ENCODE measurements at regions not wholly inside any gene's neighbourhood (a gene's known extent, or its start where the extent isn't known, plus 50 kb on each side); places are given as distances from the start of the nearest gene placed in this dataset.

GRCh38 chr13:87255394-87255793 lies 415.8 kb upstream of the SLITRK5 start:
- no peak overlapping the region for H3K27ac ChIP-seq
- TF ChIP-seq CTCF (conservative IDR thresholded peaks at IDR 0.05) (no peak), ZFX (IDR thresholded peaks at IDR 0.05) (no peak)

DNA sequence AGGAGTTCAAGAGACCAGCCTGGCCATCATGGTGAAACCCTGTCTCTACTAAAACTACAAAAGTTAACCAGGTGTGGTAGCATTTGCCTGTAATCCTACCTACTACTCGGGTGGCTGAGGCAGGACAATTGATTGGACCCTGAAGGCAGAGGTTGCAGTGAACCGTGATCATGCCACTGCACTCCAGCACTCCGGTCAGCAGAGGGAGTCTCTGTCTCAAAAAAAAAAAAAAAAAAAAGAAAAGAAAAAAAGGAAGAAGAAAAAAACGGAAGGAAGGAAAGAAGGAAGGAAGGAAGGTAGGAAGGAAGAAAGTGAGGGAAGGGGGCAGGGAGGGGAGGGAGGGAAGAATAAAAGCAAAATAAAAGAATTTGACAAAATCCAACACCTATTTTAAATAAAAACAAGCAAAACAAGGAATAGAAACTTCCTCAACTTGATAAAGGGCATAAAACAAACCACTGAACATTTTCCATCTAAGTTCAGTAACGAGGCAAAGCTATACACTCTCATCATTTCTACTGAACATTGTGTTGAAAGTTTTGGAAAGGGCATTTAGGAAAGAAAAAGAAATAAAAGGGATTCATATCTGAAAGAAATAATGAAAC lies 411.6 kb upstream of the SLITRK5 start:
- TF ChIP-seq CTCF (conservative IDR thresholded peaks at IDR 0.05) (peak; percentile 61), ZFX (IDR thresholded peaks at IDR 0.05) (no peak)
- H3K27ac ChIP-seq = no peak overlapping the region

GRCh38 chr13:87274209-87274819 lies 396.9 kb upstream of the SLITRK5 start:
- no peak overlapping the region for H3K27ac ChIP-seq

DNA sequence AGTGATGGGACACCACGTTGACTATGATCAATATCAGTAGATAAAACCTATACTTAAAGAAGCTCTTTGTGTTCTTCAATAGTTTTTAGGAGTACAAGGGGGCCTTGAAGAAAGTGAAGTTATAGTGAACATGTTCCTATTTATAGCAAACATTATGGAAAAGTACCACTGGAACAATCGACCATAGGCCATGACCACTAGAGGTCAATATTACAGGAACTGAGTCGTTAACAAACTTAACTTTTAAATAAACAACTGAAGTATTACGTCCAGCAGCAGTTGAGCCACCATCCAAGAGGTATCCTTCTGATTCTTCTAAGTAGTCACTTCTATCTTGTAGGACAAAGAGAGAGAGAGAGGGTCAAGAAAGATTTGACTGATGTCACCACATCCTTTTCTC lies 391.0 kb upstream of the SLITRK5 start:
- no peak overlapping the region for H3K27ac ChIP-seq
- TF ChIP-seq ZFX (IDR thresholded peaks at IDR 0.05) = no peak
- TF ChIP-seq CTCF (conservative IDR thresholded peaks at IDR 0.05) = peak; percentile 52

More at GRCh38 chr13:87274209-87274819, 396.9 kb upstream of the SLITRK5 start:
- TF ChIP-seq CTCF (conservative IDR thresholded peaks at IDR 0.05) (peak; percentile 77), ZFX (IDR thresholded peaks at IDR 0.05) (no peak)

DNA sequence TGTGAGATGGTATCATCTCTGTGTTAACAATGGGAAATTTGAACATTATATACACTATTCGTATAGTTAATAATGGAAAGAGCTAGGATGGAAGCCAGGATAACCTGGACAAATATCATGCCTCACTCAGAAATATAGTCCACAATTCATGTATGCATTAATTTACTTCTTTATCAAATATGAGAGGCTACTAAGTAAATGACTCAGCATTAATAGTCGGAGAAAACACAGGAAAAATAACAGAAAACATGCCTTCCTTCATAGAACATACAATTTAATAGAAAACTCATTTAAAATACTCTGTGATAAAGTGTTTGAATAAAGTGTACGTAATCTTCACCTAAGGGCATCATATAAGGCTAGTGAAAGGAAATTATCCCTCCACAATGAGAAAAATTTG lies 383.4 kb upstream of the SLITRK5 start:
- no peak for TF ChIP-seq ZFX (IDR thresholded peaks at IDR 0.05)
- H3K27ac ChIP-seq = no peak overlapping the region

GRCh38 chr13:87295636-87296035 lies 375.5 kb upstream of the SLITRK5 start:
- H3K27ac ChIP-seq = no peak overlapping the region
- TF ChIP-seq ZFX (IDR thresholded peaks at IDR 0.05) (no peak), CTCF (conservative IDR thresholded peaks at IDR 0.05) (no peak)

GRCh38 chr13:87302034-87302433 lies 369.1 kb upstream of the SLITRK5 start:
- H3K27ac ChIP-seq = no peak overlapping the region
- TF ChIP-seq ZFX (IDR thresholded peaks at IDR 0.05) (no peak), CTCF (conservative IDR thresholded peaks at IDR 0.05) (no peak)

DNA sequence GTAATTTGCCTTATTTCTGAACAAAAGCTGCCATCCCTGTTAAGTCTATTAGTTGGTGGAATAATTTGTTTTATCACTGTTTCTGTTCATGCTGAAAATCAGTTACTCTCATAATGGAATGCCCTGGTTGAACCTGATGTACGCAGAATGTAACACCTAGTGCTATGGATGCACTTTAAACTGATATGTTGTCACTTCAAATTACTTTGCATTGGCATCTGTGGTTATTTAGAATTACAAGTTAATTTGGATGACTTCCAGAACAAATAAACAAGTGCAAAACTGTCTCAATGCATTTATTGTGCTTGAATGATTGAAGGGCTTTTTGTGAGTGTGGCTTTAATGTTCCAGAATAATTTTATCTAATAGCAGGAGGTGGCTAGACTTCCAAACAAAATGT lies 368.2 kb upstream of the SLITRK5 start:
- H3K27ac ChIP-seq = no peak overlapping the region
- TF ChIP-seq CTCF (conservative IDR thresholded peaks at IDR 0.05) = no peak
- no peak for TF ChIP-seq ZFX (IDR thresholded peaks at IDR 0.05)
